ENCODE measurements at regions not wholly inside any gene's neighbourhood (a gene's known extent, or its start where the extent isn't known, plus 50 kb on each side); places are given as distances from the start of the nearest gene placed in this dataset.

DNA sequence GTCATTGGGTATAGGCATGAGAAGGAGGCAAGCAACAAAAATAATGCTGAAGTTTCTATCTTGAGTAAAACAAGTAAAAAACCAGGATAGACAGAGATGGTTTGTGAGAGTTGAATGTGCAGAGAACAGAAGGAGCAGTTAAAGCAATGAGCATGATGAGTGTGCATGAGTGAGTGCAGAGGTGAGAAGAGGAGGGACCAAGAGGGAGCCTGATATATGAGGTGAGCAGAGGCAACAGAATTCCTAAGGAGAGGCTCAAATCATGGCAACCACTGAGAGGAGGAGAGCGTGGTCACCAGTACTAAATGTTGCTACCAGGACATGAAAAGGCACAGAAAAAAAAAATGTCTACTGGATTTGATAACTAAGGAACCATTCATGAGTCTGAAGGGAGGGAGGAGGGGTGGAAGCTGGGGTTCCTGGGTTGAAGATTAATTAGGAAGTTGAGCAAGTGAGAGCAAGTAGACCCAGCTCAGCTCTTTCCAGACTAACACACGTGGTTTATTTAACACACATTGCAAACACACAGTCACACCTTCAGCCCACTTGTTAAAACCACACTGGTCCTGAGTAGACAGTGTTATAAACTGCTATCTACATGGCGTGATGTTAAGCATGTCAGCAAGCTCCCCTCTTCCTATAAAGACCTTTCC lies 69.0 kb upstream of the IQCM start:
- BruUV-seq (replicated peaks) = no TSS peak
- H3K36me3 Mint-ChIP-seq (ENCODE audit: insufficient read depth, unreplicated experiment) = no peaks in the 10 kb centered on the region
- peaks cover 16% of the 10 kb centered on the region for H3K4me1 Mint-ChIP-seq (ENCODE audit: low read depth, unreplicated experiment)
- H3K27ac Mint-ChIP-seq (ENCODE audit: unreplicated experiment) = peak overlapping the region; percentile 65
- peaks cover under 1% of the 10 kb centered on the region for H3K9me3 Mint-ChIP-seq (ENCODE audit: low read depth, unreplicated experiment)
- TF ChIP-seq, protein P1, sequence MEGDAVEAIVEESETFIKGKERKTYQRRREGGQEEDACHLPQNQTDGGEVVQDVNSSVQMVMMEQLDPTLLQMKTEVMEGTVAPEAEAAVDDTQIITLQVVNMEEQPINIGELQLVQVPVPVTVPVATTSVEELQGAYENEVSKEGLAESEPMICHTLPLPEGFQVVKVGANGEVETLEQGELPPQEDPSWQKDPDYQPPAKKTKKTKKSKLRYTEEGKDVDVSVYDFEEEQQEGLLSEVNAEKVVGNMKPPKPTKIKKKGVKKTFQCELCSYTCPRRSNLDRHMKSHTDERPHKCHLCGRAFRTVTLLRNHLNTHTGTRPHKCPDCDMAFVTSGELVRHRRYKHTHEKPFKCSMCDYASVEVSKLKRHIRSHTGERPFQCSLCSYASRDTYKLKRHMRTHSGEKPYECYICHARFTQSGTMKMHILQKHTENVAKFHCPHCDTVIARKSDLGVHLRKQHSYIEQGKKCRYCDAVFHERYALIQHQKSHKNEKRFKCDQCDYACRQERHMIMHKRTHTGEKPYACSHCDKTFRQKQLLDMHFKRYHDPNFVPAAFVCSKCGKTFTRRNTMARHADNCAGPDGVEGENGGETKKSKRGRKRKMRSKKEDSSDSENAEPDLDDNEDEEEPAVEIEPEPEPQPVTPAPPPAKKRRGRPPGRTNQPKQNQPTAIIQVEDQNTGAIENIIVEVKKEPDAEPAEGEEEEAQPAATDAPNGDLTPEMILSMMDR (IDR thresholded peaks at IDR 0.05; ENCODE audit: unreplicated experiment) = no peak
- no peak overlapping the region for H3K4me3 Mint-ChIP-seq (ENCODE audit: low read depth, unreplicated experiment)
- peak; percentile 11 for DNase-seq
- CTCF ChIA-PET = interaction anchor here (0.6 kb wide), 1 partner anchor 129 kb away, joined by 3 read pairs; no protein-coding TSS in a partner anchor
- no peaks in the 10 kb centered on the region for H3K27me3 Mint-ChIP-seq (ENCODE audit: unreplicated experiment)
- intact Hi-C loops (cut with micrococcal nuclease; ENCODE audit: unreplicated experiment) = loop anchor here (10.0 kb wide), 1 partner anchor 60 kb away; no protein-coding TSS in a partner anchor

DNA sequence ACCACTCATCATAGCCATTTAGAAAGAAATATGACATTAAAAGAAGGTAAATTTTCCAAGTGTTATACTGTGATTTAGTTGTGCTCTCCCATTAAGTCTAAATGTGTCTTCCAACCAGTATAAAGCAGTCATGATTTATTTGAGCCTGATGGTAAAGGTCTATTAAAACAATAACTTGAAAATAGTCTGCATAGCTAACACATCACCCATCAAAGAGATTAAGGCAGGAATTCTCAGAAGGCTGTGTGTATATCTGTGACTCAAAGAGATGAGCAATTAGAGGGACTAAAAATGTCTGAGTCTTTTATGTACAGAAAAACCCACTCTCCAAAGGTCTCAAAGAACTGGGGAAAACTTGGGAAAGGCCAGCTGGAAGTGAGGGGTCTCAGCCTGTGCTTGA lies 70.3 kb upstream of the IQCM start:
- no TSS peak for BruUV-seq (replicated peaks)
- Mint-ChIP-seq H3K27me3 (ENCODE audit: unreplicated experiment) (no peaks in the 10 kb centered on the region), H3K36me3 (ENCODE audit: insufficient read depth, unreplicated experiment) (no peaks in the 10 kb centered on the region), H3K9me3 (ENCODE audit: low read depth, unreplicated experiment) (peaks cover 4% of the 10 kb centered on the region), H3K27ac (ENCODE audit: unreplicated experiment) (no peak overlapping the region), H3K4me1 (ENCODE audit: low read depth, unreplicated experiment) (peaks cover 16% of the 10 kb centered on the region), H3K4me3 (ENCODE audit: low read depth, unreplicated experiment) (no peak overlapping the region)
- no peak for DNase-seq
- CTCF ChIA-PET = no interaction called here
- TF ChIP-seq, protein P1 (IDR thresholded peaks at IDR 0.05; ENCODE audit: unreplicated experiment) = no peak
- intact Hi-C loops (cut with micrococcal nuclease; ENCODE audit: unreplicated experiment) = loop anchor here (10.0 kb wide), 1 partner anchor 61 kb away; no protein-coding TSS in a partner anchor

DNA sequence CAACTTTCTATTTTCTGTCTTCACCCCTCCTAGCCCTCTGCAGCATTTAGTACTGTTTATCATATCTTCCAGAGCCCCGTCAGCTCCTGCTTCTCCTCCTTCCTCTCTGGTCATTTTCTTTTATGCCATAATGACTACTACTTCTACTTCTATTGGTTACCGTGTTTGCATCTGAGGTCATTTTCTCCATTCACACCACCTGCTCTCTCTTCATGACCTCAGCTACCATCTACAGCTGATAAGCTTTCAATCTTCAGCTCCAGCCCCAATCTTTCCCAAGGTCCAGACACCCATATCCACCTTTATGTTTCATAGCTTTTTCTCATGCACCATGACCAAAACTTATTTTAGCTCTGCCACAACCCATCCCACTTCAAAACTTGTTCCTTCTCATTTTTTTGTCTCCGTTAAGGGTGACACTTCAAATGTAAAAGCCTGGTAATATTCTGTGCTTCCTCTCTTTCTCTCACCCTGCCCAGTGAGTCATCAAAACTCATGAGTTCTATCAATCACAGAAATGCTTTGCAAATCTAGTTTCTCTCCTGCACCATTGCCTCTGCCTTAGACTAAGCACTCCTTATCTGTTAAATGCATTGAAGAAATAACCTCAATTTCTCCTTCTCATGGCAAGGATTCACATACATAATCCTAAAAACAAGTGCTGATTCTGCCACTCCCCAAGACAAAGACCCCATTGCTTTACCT lies 71.3 kb upstream of the IQCM start:
- TF ChIP-seq, protein P1 (IDR thresholded peaks at IDR 0.05; ENCODE audit: unreplicated experiment) = no peak
- no peaks in the 10 kb centered on the region for H3K27me3 Mint-ChIP-seq (ENCODE audit: unreplicated experiment)
- BruUV-seq (replicated peaks) = no TSS peak
- intact Hi-C loops (cut with micrococcal nuclease; ENCODE audit: unreplicated experiment) = loop anchor here (10.0 kb wide), 1 partner anchor 62 kb away; no protein-coding TSS in a partner anchor
- no peak overlapping the region for H3K4me3 Mint-ChIP-seq (ENCODE audit: low read depth, unreplicated experiment)
- H3K27ac Mint-ChIP-seq (ENCODE audit: unreplicated experiment) = no peak overlapping the region
- H3K9me3 Mint-ChIP-seq (ENCODE audit: low read depth, unreplicated experiment) = peaks cover 4% of the 10 kb centered on the region
- no peak for DNase-seq
- peaks cover 16% of the 10 kb centered on the region for H3K4me1 Mint-ChIP-seq (ENCODE audit: low read depth, unreplicated experiment)
- no peaks in the 10 kb centered on the region for H3K36me3 Mint-ChIP-seq (ENCODE audit: insufficient read depth, unreplicated experiment)
- CTCF ChIA-PET = no interaction called here

DNA sequence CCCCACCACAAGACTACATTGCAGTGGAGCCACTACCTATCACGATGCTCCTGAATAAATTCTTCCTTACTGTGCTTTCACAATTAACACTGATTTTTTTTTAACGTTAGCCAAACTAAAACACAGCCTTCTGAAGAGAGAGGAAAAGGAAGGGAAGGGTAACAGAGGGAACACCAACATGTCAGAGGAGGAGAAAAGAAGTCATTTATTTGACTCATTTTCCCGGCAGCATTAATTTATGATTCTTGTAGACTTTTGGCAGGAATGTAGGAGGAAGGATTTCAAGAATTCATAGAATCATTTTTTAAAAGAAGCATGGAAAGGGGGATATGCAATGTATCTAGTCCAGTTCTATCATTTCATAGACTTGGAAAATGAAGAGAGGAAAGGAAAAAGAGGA lies 74.3 kb upstream of the IQCM start:
- DNase-seq = no peak
- intact Hi-C loops (cut with micrococcal nuclease; ENCODE audit: unreplicated experiment) = loop anchor here (10.0 kb wide), 4 partner anchors 65 to 625 kb away; no protein-coding TSS in a partner anchor
- TF ChIP-seq, protein P1 (IDR thresholded peaks at IDR 0.05; ENCODE audit: unreplicated experiment) = no peak
- no peak overlapping the region for H3K4me3 Mint-ChIP-seq (ENCODE audit: low read depth, unreplicated experiment)
- BruUV-seq (replicated peaks) = no TSS peak
- peaks cover 5% of the 10 kb centered on the region for H3K4me1 Mint-ChIP-seq (ENCODE audit: low read depth, unreplicated experiment)
- peaks cover 4% of the 10 kb centered on the region for H3K9me3 Mint-ChIP-seq (ENCODE audit: low read depth, unreplicated experiment)
- CTCF ChIA-PET = no interaction called here
- H3K27ac Mint-ChIP-seq (ENCODE audit: unreplicated experiment) = no peak overlapping the region
- H3K27me3 Mint-ChIP-seq (ENCODE audit: unreplicated experiment) = no peaks in the 10 kb centered on the region
- no peaks in the 10 kb centered on the region for H3K36me3 Mint-ChIP-seq (ENCODE audit: insufficient read depth, unreplicated experiment)

Measured in Calu3 (cell line).